T-helper 2 cell treated with Interferon-gamma antibody and Interleukin-4, amounts not matched to agents 5 μg/mL and 100 μg/mL, for 36 hours (primary cell): ENCODE measurements at regions not wholly inside any gene's neighbourhood (a gene's known extent, or its start where the extent isn't known, plus 50 kb on each side); places are given as distances from the start of the nearest gene placed in this dataset.

Experiments used
- DNase-seq: peaks from one replicate; pipeline ENCODE4 v3.0.0; 2021; ENCODE audit warnings: low spot score
- H3K27ac Mint-ChIP-seq: one replicate; pipeline ENCODE4 v1.8.0; 2021; ENCODE audit warnings: mild to moderate bottlenecking, mixed read lengths
- H3K27me3 Mint-ChIP-seq: one replicate; pipeline ENCODE4 v1.8.0; 2021; ENCODE audit warnings: low read depth, mixed read lengths
- H3K36me3 Mint-ChIP-seq: one replicate; pipeline ENCODE4 v1.8.0; 2021; ENCODE audit warnings: low read depth, mixed read lengths
- H3K4me1 Mint-ChIP-seq: one replicate; pipeline ENCODE4 v1.8.0; 2021; ENCODE audit warnings: low read depth, mixed read lengths
- H3K4me3 Mint-ChIP-seq: one replicate; pipeline ENCODE4 v1.8.0; 2022; ENCODE audit warnings: mild to moderate bottlenecking, moderate library complexity, mixed read lengths
- H3K9me3 Mint-ChIP-seq: one replicate; pipeline ENCODE4 v1.8.0; 2021; ENCODE audit warnings: mixed read lengths

DNA sequence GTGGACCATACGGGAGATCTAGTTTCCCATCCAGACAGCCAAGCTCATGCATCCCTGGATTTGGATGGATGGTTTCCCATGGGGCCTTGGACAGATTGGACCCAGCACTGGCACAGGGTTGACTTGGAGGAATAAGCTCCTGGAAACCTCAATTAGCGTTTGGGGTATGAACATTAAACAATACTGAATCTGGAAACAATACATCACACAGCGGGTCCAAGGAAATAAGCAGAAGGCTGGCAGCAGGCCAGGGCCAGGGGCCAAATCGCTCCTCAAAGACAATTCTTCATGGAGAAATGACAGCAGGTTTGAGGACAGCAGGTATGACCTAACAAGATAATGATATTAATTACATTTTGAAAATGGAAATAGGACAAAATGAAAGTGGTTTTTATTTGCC, 540.6 kb downstream of the RIT2 start:
- DNase-seq = no peak
- no peak overlapping the region for H3K4me3 Mint-ChIP-seq
- no peak overlapping the region for H3K27ac Mint-ChIP-seq
- H3K27me3 Mint-ChIP-seq = no peaks in the 10 kb centered on the region
- H3K9me3 Mint-ChIP-seq = no peaks in the 10 kb centered on the region
- no peaks in the 10 kb centered on the region for H3K36me3 Mint-ChIP-seq
- H3K4me1 Mint-ChIP-seq = no peaks in the 10 kb centered on the region

GRCh38 chr18:42576124-42576523, 539.4 kb downstream of the RIT2 start:
- Mint-ChIP-seq H3K4me1 (no peaks in the 10 kb centered on the region), H3K9me3 (no peaks in the 10 kb centered on the region), H3K36me3 (no peaks in the 10 kb centered on the region), H3K27me3 (no peaks in the 10 kb centered on the region), H3K4me3 (no peak overlapping the region), H3K27ac (no peak overlapping the region)
- no peak for DNase-seq

DNA sequence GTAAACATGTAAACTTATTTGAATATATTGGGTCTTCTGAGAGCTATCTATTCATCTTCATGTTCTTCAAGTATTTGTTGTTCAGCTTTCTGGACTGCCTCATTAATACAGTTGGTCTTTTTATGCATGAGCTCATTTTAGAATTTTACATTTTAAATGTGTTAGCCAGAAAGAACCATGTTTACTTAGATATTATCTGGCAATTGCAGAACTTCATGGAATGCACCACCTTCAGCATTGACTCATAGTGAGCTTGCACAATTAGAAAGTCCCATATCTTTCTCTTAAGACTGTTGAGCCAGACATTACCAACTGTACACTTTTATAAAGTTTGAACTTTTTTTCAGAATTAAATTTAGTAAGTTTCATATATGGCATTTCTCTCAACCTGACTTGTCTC, 536.7 kb downstream of the RIT2 start:
- no peaks in the 10 kb centered on the region for H3K36me3 Mint-ChIP-seq
- no peak overlapping the region for H3K27ac Mint-ChIP-seq
- H3K4me1 Mint-ChIP-seq = no peaks in the 10 kb centered on the region
- DNase-seq = no peak
- H3K27me3 Mint-ChIP-seq = no peaks in the 10 kb centered on the region
- no peak overlapping the region for H3K4me3 Mint-ChIP-seq
- peaks cover 5% of the 10 kb centered on the region for H3K9me3 Mint-ChIP-seq

DNA sequence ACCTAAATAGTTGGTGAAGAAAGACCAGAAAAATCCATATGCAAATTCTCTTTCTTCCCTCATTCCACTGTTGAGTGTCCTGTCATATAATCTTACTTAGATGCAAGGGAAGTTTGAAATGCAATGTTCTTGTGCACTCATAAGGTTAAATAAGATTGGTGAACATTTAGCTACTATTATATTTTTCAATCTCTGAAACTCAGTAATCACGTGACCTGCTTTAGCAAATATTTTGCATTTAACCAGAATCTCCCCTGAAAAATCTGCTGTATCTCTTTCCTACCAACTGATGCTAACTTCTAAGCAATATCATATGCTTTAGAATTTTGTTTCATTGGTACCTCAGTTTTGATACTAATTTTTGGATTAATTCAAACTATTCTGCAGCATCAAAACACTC, 533.2 kb downstream of the RIT2 start:
- no peaks in the 10 kb centered on the region for H3K4me1 Mint-ChIP-seq
- H3K27ac Mint-ChIP-seq = no peak overlapping the region
- H3K36me3 Mint-ChIP-seq = no peaks in the 10 kb centered on the region
- H3K4me3 Mint-ChIP-seq = no peak overlapping the region
- no peaks in the 10 kb centered on the region for H3K27me3 Mint-ChIP-seq
- H3K9me3 Mint-ChIP-seq = peaks cover 5% of the 10 kb centered on the region
- DNase-seq = no peak

- Mint-ChIP-seq H3K9me3 (peaks cover 5% of the 10 kb centered on the region), H3K4me3 (no peak overlapping the region), H3K27me3 (no peaks in the 10 kb centered on the region), H3K27ac (no peak overlapping the region), H3K4me1 (no peaks in the 10 kb centered on the region), H3K36me3 (no peaks in the 10 kb centered on the region)
- DNase-seq = no peak
Measured at GRCh38 chr18:42583283-42583731, 532.2 kb downstream of the RIT2 start.

DNA sequence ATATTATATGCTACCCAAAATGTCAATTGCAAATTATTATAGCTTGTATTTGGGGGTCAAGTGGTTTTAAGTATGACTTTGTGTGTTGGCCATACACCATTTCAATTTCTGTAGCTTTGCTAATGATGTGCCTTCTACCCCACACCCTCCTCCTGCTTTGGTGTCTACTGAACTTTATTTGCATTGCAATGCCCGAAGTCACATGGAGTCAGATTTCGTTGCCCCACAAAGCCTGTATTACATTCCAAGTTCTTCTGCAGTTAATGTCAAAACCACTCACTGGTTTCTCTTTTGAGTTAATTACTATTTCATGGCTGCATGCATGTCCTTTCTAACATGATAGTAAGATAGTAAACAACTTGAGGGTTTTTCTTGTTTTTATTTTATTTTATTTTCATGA, 528.9 kb downstream of the RIT2 start:
- H3K27ac Mint-ChIP-seq = no peak overlapping the region
- H3K27me3 Mint-ChIP-seq = no peaks in the 10 kb centered on the region
- no peaks in the 10 kb centered on the region for H3K4me1 Mint-ChIP-seq
- no peaks in the 10 kb centered on the region for H3K36me3 Mint-ChIP-seq
- peaks cover 5% of the 10 kb centered on the region for H3K9me3 Mint-ChIP-seq
- DNase-seq = no peak
- no peak overlapping the region for H3K4me3 Mint-ChIP-seq

- Mint-ChIP-seq H3K9me3 (no peaks in the 10 kb centered on the region), H3K4me1 (no peaks in the 10 kb centered on the region), H3K36me3 (no peaks in the 10 kb centered on the region), H3K4me3 (no peak overlapping the region), H3K27me3 (no peaks in the 10 kb centered on the region), H3K27ac (no peak overlapping the region)
- no peak for DNase-seq
Measured at GRCh38 chr18:42588786-42589185, 526.7 kb downstream of the RIT2 start.

DNA sequence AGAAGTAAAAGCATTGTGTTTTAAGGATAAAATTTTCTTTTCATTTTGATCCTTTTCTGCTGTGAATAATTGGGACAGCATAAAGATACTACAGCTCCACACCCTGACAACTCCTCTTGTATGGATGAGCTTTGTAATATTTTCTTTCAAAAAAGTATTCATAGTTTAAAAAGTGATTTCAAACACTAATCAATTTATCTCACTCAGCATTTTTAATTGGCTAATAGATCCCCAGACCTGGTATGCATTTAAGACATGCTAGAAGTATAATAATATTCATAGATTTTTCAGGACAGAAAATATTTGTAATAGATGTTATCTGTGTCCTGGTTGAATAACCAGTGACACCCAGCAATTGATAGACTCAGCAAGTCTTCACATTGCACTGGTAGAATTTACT, 510.7 kb downstream of the RIT2 start:
- H3K9me3 Mint-ChIP-seq = no peaks in the 10 kb centered on the region
- no peaks in the 10 kb centered on the region for H3K36me3 Mint-ChIP-seq
- H3K27ac Mint-ChIP-seq = no peak overlapping the region
- H3K27me3 Mint-ChIP-seq = no peaks in the 10 kb centered on the region
- H3K4me3 Mint-ChIP-seq = no peak overlapping the region
- DNase-seq = no peak
- no peaks in the 10 kb centered on the region for H3K4me1 Mint-ChIP-seq

DNA sequence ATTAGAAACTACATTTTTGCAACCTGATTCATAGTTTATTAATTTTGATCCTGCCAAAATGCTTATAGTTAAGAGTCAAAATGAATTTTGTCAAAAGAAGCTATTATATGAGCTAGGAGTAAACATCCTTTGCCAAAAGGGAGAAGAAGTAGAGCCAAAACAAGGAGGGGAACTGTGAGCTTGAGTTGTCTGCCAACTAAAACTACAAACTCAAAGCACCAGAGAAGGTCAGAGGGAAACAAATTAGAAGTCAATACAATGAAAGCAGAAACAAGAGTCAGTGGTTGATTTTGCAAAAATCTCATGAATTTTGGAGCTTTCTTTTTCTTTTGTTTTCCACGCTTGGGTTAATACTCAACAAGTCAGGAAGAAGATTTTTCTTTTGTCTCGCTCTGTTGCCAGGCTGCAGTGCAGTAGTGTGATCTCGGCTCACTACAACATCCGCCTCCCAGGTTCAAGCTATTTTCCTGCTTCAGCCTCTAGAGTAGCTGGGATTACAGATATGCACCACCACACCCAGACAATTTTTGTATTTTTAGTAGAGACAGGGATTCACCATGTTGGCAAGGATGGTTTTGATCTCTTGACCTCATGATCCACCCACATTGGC, 508.5 kb downstream of the RIT2 start:
- Mint-ChIP-seq H3K4me1 (no peaks in the 10 kb centered on the region), H3K9me3 (no peaks in the 10 kb centered on the region), H3K27ac (no peak overlapping the region), H3K4me3 (no peak overlapping the region), H3K27me3 (no peaks in the 10 kb centered on the region), H3K36me3 (no peaks in the 10 kb centered on the region)
- no peak for DNase-seq

DNA sequence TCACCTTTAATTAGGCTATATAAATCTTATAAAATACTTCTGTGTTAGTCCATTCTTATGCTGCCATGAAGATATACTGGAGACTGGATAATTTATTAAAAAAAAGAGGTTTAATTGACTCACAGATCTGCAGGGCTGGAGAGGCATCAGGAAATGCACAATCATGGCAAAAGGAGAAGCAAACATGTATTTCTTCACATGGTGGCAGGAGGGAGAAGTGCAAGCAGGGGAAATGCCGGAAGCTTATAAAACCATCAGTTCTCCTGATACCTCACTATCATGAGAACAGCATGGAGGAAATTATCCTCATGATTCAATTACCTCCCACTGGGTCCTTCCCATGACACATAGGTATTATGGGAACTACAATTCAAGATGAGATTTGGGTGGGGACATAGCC, 504.4 kb downstream of the RIT2 start:
- no peak for DNase-seq
- H3K9me3 Mint-ChIP-seq = peaks cover 2% of the 10 kb centered on the region
- no peaks in the 10 kb centered on the region for H3K36me3 Mint-ChIP-seq
- no peaks in the 10 kb centered on the region for H3K4me1 Mint-ChIP-seq
- no peak overlapping the region for H3K4me3 Mint-ChIP-seq
- H3K27ac Mint-ChIP-seq = no peak overlapping the region
- H3K27me3 Mint-ChIP-seq = no peaks in the 10 kb centered on the region

DNA sequence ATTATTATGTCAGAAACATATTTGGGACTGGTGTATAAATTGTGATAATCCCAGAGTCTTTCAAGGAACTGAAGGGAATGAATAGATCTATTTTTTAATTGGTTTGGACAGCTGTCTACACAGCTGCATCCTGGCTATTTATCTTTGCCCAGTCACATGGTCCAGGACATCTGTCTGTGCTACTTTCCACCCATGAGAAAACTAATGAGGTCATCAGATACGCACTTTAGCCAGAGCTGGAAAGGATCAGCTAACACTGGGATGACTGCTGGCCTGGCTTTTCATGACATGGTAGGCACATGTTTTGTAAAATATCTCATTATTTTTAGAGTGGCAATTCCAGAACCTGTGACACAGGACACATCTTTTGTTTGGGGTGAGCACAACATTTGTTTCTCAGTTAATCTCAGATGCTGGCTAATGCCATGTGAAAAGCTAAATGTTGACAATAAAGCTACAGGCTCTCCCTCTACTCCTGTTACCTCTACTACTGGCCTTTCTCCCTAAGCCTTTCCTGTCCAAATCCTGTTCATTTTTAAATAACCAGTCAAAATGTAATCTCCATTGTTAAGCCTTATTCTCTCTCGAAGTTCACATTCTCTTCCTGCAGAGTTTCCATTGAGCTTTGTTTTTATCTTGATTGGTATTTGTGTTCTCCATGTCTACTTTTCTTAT, 500.7 kb downstream of the RIT2 start:
- H3K36me3 Mint-ChIP-seq = no peaks in the 10 kb centered on the region
- H3K9me3 Mint-ChIP-seq = peaks cover 4% of the 10 kb centered on the region
- H3K4me1 Mint-ChIP-seq = no peaks in the 10 kb centered on the region
- no peak for DNase-seq
- no peak overlapping the region for H3K4me3 Mint-ChIP-seq
- no peaks in the 10 kb centered on the region for H3K27me3 Mint-ChIP-seq
- H3K27ac Mint-ChIP-seq = no peak overlapping the region

DNA sequence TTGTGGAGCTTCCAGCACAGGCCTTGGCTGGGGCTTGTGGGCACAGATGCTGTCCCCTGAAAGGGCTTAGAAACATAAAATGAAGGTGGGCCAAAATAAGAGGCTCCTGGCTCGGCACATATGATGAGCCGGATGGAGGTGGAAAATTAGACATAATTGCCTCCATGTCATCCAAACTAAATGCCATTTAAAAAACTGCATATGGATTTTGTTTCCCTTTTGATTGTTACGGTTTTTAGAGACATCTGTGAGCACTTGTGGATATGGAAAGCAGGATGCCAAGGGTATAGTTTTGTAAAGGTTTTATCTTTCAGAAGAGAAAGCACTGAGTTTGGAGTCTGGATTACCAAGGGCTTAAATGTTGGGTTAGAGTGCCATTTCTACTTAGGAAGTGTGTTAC, 498.3 kb downstream of the RIT2 start:
- no peaks in the 10 kb centered on the region for H3K27me3 Mint-ChIP-seq
- no peak for DNase-seq
- H3K27ac Mint-ChIP-seq = no peak overlapping the region
- H3K36me3 Mint-ChIP-seq = no peaks in the 10 kb centered on the region
- H3K9me3 Mint-ChIP-seq = peaks cover 4% of the 10 kb centered on the region
- H3K4me1 Mint-ChIP-seq = no peaks in the 10 kb centered on the region
- no peak overlapping the region for H3K4me3 Mint-ChIP-seq

GRCh38 chr18:42619771-42620170, 495.7 kb downstream of the RIT2 start:
- H3K4me3 Mint-ChIP-seq = no peak overlapping the region
- no peak for DNase-seq
- H3K9me3 Mint-ChIP-seq = peaks cover 5% of the 10 kb centered on the region
- no peaks in the 10 kb centered on the region for H3K36me3 Mint-ChIP-seq
- no peak overlapping the region for H3K27ac Mint-ChIP-seq
- H3K4me1 Mint-ChIP-seq = no peaks in the 10 kb centered on the region
- H3K27me3 Mint-ChIP-seq = no peaks in the 10 kb centered on the region

GRCh38 chr18:42620657-42621056, 494.8 kb downstream of the RIT2 start:
- peaks cover 9% of the 10 kb centered on the region for H3K9me3 Mint-ChIP-seq
- no peak overlapping the region for H3K27ac Mint-ChIP-seq
- H3K4me3 Mint-ChIP-seq = no peak overlapping the region
- H3K4me1 Mint-ChIP-seq = no peaks in the 10 kb centered on the region
- H3K36me3 Mint-ChIP-seq = no peaks in the 10 kb centered on the region
- DNase-seq = no peak
- no peaks in the 10 kb centered on the region for H3K27me3 Mint-ChIP-seq

DNA sequence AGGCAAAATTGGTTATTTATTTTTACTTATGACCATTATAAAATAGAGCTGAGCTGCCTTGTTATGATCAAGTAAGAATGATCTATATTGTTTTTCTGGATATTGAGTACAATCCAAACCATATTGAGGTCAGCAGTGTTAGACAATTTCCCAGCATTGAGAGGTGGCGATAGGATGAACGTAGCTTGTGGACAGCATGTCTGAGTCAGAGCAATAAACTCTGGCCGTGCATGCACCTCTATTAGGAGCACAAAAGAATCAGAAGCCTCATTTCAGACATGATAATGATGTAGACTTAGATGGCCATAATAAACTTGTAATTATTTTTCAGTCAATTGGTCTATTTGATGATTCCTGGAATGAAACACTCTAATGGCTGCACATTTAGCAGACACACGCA, 491.6 kb downstream of the RIT2 start:
- no peak for DNase-seq
- Mint-ChIP-seq H3K36me3 (no peaks in the 10 kb centered on the region), H3K9me3 (peaks cover 5% of the 10 kb centered on the region), H3K4me1 (no peaks in the 10 kb centered on the region), H3K27ac (no peak overlapping the region), H3K4me3 (no peak overlapping the region), H3K27me3 (no peaks in the 10 kb centered on the region)
